Testis (tissue), 2 donors: ENCODE measurements at regions not wholly inside any gene's neighbourhood (a gene's known extent, or its start where the extent isn't known, plus 50 kb on each side); places are given as distances from the start of the nearest gene placed in this dataset.

ENCODE experiments used
- CTCF ChIP-seq, 3 experiments: fragments of 450-650 bp in 2 of 3; fragments of 200-600 bp in 1 of 3; sonication (generic) in 1 of 3; IDR thresholded peaks; one replicate each; pipeline ENCODE4 v1.5.1; 2016 to 2019; ENCODE audit warnings: antibody characterized with exemption in 3 of 3, mild to moderate bottlenecking in 2 of 3, moderate library complexity in 1 of 3
- POLR2A ChIP-seq: fragments of 450-650 bp; IDR thresholded peaks from one replicate; pipeline ENCODE4 v1.6.1; 2017; ENCODE audit warnings: antibody characterized with exemption, mild to moderate bottlenecking, moderate library complexity

GRCh38 chr6:86016077-86016476 lies 373.4 kb upstream of the SYNCRIP start:
- no peak for TF ChIP-seq CTCF (IDR thresholded peaks at IDR 0.05)
- TF ChIP-seq POLR2A, result no peak
